LNCaP clone FGC (cell line): ENCODE measurements at regions not wholly inside any gene's neighbourhood (a gene's known extent, or its start where the extent isn't known, plus 50 kb on each side); places are given as distances from the start of the nearest gene placed in this dataset.

Experiments used
- DNase-seq: peaks from one replicate; pipeline ENCODE4 v3.0.0-alpha.2; 2011; ENCODE audit warnings: low read depth
- H3K4me3 ChIP-seq: 2 replicates; pipeline ENCODE4 v1.5.1; 2011; ENCODE audit warnings: mild to moderate bottlenecking, low read depth, low read length, control low read depth
- CTCF ChIP-seq: IDR thresholded peaks from 2 replicates; pipeline ENCODE4 v1.5.1; 2012; ENCODE audit warnings: mild to moderate bottlenecking; ENCODE audit not compliant: control insufficient read depth, insufficient read depth; ENCODE audit errors: extremely low read depth

DNA sequence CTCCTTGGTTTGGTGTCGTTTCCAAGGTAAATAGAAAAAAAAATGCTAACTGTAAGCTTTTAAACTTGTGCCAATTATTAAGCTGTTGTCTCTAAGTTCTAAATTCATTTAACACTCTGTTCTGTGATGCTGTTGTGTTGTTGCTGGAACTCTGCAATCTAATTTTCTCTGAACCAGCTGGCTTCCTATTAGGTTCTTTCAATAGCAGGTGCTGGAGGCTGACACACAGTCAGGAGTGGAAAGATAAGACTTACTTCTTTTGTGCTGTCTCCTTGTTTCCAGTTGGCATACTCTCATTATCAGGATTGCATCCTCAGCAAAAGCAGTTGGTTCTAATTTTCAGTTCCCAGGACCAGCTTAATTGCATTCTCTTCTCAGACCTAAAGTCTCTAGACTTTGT, 1252.6 kb upstream of the NUDT12 start:
- no peak for DNase-seq
- TF ChIP-seq CTCF, result no peak
- H3K4me3 ChIP-seq, result no peak overlapping the region

- TF ChIP-seq CTCF, result peak; percentile 72
- no peak for DNase-seq
- H3K4me3 ChIP-seq, result no peak overlapping the region
Measured at GRCh38 chr5:104800440-104801048, 1238.0 kb upstream of the NUDT12 start.

GRCh38 chr5:104793755-104794080, 1231.1 kb upstream of the NUDT12 start:
- H3K4me3 ChIP-seq, result no peak overlapping the region
- TF ChIP-seq CTCF, result no peak
- DNase-seq, result peak; percentile 66

DNA sequence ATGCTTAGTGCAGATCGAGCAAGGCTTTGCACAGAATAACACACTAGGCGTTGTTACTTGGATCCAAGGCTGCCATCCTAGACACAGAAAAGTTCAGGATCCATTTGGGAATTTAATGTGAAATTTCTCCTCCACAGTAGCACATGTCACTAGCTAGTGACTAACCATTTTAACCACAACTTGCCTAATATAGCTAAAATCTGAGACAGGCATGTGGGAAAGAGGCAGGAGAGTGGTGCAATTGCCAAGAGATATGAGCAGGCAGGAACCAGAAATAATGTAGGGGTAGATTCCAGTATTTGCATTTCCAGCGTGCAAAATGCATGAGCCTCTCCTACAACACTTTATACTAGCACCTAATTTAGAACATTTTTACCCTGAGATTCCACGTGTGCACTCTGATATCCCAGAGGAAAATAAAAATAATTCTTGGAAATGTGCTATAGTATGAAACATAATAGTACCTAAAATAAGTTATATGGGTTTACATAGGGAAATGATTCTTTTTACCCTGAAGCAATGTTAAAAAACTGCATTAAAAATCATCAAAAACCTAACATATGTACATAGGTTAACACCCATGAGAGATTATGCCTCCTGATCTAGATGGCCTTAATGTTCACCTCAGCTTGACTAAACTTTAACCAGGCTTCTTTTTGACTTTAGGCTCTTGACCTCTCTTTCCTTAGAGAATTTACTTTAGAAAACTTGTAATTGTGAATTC, 1230.6 kb upstream of the NUDT12 start:
- no peak for DNase-seq
- H3K4me3 ChIP-seq, result no peak overlapping the region
- no peak for TF ChIP-seq CTCF

DNA sequence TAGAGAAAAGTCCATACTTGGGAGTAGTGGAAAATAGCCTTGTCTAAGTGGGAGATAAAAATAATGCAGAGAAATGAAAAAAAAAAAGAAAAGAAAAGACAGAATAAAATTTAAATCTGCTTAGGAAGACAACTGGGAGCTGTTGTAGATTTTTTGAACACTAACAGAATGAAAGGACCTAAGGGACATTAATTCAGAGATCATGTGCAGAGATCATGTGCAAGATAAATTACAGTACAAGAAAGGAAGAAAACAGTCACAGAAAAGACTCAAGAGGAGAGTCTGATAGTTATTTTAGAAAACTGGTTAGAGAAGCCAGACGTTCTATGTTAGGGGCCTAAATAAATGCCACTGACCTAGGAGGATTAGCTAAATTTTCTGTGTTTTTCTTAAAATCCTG, 1226.8 kb upstream of the NUDT12 start:
- TF ChIP-seq CTCF, result no peak
- no peak overlapping the region for H3K4me3 ChIP-seq
- no peak for DNase-seq

DNA sequence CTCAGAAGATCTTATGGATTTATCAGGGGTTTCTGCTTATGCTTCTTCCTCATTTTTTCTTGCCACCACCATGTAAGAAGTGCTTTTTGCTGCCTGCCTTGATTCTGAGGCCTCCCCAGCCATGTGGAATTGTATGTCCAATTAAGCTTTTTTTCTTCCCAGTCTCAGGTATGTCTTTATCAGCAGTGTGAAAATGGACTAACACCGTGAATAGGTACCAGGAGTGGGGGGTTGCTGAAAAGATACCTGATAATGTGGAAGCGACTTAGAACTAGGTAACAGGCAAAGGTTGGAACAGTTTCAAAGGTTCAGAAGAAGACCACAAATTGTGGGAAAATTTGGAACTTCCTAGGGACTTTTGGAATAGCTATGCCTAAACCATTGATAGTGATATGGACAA, 1222.5 kb upstream of the NUDT12 start:
- no peak overlapping the region for H3K4me3 ChIP-seq
- no peak for DNase-seq
- no peak for TF ChIP-seq CTCF

DNA sequence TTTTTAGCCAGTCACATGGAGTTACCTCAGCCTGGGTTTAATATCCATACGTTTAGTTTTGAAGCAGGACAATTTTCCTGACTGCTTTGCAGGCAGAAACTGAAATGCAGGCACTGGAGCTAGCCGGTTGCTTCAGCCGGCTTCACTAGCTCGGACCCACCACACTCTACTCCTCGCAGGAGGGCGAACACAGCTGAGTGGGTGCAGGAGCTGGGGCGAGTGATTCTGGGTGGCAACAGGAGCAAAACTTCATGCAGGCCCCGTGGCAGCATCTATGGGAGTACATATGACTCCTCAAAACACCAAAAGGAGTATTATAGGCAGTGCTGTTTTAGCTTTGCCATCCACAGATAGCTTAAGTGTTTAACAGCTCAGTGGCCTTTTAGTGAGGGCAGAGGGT, 1211.8 kb upstream of the NUDT12 start:
- H3K4me3 ChIP-seq, result no peak overlapping the region
- TF ChIP-seq CTCF, result no peak
- no peak for DNase-seq
